ENCODE measurements at regions not wholly inside any gene's neighbourhood (a gene's known extent, or its start where the extent isn't known, plus 50 kb on each side); places are given as distances from the start of the nearest gene placed in this dataset.

DNA sequence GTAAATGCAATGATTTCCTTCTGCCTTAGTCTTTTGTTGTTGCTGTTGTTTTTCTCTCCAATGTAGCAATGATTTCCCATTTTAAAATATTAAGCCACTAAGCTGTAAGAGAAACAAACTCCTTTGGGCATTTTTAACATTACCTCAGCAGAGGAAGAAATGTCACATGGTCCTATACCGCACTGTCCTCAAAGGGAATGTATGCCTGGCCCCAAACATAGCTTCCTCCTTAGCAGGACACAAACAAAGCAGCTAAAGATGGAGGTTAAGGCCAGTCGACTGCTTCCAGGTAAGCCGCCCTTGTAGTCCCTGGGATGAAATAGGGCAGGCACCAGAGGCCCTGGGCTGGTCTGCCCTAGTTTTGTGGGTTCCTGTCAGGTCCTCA lies 249.0 kb downstream of the TSHZ3 start:
- intact Hi-C loops (cut with DNase I): no loop called here

DNA sequence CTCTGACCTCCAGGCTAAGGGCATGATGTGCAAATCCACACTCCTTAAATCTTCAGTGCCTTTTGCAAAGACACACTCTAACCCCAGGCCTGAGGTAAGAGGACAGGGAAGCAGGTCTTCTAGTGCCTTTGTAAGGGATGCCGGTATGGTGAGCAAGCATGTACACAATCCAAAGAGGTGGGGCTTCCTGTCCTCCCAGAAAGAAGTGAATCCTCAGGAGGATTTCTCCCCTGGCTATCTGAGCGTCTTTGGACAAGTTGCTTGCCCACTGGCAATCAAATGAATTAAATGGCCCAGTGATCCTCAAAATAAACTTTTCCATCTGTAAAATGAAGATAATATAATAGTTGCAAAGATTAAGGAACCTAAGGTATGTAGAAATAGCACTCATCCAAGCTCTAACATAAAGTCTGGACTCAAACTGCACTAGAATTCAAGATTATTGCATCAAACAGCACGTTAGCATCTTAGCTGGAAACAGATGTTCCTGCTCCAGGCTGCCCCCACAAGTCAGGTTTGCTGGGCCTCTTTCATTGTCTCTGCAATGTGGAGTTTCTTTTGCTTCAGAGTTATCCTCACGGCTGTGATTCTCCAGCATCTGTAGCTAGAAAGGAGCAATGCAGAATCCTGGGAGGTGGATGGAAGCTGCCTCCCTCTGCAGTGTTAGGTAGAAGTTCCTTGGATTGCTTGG lies 249.6 kb downstream of the TSHZ3 start:
- intact Hi-C loops (cut with DNase I): no loop called here
- DNase-seq (ENCODE audit: low spot score): no peak

More for the DNA sequence above, 249.0 kb downstream of the TSHZ3 start:
- no peak for DNase-seq (ENCODE audit: low spot score)

DNA sequence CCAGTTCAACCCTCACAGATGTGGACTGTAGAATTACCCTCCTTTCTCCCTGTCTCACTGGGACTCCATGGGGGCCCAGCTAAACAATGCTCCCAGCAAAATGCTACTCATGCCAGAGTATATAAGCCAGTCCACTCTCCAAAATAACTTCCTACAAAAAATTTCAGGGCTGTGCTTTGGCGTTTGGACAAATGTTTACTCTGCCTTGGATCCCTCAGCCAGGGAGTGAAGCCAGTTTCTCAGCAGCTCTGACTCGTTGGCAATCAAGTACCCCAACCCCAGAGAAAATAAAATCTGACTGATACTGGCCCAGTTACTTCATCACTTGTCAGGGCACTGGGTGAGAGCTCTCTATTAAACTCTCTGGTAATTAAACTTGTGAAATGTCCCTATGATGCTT lies 250.4 kb downstream of the TSHZ3 start:
- intact Hi-C loops (cut with DNase I): no loop called here
- DNase-seq (ENCODE audit: low spot score): no peak

DNA sequence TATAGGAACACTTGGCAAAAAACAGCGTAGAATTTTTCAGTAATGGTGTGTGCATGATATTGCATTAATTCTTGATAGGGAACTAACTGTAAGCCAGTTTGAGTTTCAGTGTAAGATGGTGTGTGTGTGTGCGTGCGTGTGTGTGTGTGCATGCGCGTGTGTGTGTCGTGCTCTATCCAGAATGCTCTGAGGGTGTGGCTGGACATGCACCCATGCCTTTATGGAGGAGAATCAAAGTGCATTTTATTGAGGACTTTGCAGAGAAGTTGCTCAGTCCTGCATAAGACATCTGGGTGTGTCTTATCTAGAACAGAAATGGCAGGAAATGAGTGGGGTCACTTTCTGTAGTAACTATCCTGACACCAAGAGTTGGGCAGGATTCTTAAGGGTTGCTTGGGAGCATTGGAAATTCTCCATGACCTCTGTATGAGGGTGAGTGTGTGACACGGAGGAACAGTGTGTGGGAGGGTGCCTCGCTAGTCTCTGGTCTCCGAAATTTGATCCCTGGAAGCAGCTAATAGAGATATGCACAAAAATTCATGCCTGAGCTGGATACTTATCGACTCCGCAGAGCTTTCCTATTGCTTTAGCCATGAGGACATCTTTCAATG lies 252.2 kb downstream of the TSHZ3 start:
- no peak for DNase-seq (ENCODE audit: low spot score)
- intact Hi-C loops (cut with DNase I): loop anchor here in 1 of 2 donors (1.0 kb wide), 1 partner anchor 32 kb away; no protein-coding TSS in a partner anchor

DNA sequence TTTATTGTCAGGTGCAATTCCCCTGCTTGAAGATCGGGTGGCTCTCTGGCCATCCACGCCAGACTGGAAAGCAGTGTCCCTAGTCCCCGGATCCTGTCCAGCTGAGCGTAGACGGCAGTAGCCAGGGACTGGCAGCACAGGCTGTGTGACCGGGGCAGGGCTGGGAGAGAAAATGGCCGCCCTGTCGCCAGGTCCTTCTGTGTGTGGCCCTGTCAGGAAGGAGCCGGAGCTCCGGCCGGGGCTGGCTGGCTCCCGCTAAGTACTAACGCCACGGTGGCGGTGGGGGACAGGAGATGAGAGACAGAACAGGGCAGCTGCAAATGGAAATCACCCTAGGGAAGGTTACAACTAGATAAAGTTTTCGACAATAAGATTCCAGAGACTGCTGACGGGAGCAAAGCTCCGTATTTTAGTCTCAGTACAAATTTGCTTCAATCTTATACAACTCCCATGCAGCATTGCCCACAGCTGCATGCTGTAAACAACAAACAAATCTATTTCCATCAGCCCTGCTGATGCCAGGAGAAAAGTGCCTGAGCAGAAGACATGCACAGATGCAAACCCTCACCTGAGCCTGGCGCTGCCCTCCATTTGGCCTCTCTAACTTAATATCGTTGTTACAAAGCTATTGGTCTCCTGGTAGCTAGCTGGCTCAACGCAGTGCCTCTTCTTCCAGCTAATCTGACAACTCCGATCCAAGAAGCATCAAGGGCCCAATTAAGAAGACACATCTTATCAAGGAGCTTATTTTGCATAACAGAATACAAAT lies 253.0 kb downstream of the TSHZ3 start:
- no peak for DNase-seq (ENCODE audit: low spot score)
- intact Hi-C loops (cut with DNase I): loop anchor here in 1 of 2 donors (1.0 kb wide), 1 partner anchor 33 kb away; no protein-coding TSS in a partner anchor

DNA sequence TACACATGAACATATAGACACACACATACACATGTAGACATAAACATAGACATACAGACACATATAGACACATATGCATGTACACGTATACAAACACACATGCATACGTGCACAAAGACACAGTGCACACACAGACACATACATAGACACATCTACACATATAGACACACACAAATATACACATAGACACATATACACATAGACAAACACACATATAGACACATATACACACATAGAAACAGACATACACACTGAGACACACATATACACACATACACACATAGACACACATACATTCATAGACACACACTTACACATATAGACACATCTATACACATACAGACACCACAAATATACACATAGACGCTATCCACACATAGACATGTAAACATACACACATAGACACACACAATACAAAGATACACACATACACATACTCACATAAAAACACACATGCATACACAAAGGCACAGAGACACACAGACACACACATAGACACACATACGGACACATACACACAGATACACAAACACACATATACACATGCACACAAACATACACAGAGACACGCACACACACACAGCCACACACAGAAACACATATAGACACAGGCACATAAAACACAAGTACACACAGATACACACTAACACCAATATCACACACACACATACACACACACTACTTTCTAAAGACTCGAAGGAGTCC lies 254.0 kb downstream of the TSHZ3 start:
- intact Hi-C loops (cut with DNase I): no loop called here
- no peak for DNase-seq (ENCODE audit: low spot score)

DNA sequence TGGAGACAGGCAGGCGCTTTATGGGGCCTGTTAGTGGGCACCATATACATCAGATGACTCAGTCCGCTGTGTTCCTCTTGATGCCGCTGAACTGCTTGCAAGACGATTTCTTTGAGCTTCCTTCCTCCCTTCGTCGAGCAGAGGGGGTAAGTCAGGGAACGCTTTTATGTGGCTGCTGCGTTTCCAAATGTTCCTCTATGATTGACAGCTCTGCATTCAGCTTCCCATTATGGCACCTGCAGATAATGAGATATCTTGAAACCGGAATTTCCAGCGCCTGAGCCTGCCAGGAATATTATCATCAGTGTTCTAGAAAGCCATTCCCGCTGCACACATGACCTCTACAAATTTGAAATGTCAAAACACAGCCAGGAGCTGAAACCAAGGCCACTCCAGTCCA lies 257.0 kb downstream of the TSHZ3 start:
- DNase-seq (ENCODE audit: low spot score): no peak
- intact Hi-C loops (cut with DNase I): no loop called here

DNA sequence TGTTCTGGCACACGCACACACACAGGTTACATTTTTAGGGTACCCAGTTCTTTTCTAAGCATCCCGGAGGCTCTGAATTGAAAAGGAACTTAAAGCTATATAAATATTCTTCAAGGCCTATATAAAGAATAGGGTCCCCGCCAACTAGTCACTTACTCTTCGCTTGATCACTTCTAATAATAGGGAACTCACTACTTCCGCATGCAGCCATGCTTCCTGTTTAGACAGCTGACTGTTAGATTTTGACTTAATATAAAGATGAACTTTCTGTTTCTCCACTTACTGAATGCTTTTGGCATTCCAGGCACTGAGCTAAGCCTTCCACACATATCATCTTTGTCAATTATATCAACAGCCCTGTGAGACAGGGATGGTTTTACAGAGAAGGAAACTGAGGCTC lies 259.6 kb downstream of the TSHZ3 start:
- intact Hi-C loops (cut with DNase I): no loop called here
- no peak for DNase-seq (ENCODE audit: low spot score)

DNA sequence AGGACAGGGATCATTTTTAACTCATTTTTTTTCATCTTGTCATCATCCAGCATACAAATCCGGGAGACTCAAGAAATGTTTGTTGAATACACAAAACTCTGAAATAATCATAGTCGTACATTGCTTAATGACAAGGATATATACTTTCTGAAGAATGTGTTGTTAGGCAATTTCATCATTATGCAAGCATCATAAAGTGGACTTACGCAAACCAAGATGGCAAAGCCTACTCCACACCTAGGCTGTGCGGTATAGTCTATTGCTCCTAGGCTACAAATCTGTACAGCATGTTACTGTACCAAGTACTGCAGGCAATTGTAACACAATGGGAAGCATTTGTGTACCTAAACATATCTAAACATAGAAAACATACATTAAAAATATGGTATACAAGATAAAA lies 264.1 kb downstream of the TSHZ3 start:
- intact Hi-C loops (cut with DNase I): no loop called here
- no peak for DNase-seq (ENCODE audit: low spot score)

DNA sequence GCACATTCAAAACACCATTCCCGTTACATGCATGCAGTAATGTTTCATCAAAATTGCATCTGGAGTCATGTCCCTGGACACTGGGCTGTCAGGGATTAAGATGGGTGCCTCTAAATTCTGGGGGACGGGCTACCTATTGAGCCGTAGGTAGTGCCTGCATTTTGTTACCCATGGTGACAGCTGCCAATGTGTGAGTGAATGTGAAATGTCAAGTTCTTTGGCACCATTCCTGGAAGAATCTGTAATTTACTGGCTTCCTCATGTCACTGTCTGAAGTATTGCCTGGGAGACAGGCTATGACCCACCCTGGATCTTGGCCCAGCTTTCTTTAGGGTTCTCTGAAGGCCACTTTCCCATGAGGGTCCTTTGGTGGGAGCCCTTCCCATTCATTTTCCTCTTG lies 266.1 kb downstream of the TSHZ3 start:
- no peak for DNase-seq (ENCODE audit: low spot score)
- intact Hi-C loops (cut with DNase I): no loop called here

DNA sequence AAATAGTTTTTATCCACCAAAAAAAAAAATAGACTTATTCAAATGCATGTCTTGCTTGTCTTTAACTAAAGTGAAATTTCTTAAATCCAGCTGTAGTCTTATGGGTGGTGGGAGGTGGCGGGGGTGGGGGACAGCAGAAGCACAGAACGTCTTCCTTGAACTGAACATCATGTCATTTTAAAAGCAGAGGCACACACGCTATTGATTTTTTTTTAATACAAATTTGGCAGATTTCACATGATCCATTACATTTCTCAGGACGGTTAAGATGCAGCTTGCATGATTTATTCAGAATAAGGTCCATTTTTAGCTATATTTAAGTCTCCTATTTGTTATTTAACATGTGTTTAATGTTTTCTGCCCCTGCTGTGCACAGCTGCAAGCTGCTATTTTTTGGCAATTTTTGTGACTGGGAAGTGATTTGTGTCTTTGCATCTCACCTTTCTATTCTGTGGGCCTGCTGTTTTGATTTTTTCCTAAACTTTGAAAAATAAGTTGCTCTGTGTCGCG lies 274.0 kb downstream of the TSHZ3 start:
- intact Hi-C loops (cut with DNase I): no loop called here
- no peak for DNase-seq (ENCODE audit: low spot score)

DNA sequence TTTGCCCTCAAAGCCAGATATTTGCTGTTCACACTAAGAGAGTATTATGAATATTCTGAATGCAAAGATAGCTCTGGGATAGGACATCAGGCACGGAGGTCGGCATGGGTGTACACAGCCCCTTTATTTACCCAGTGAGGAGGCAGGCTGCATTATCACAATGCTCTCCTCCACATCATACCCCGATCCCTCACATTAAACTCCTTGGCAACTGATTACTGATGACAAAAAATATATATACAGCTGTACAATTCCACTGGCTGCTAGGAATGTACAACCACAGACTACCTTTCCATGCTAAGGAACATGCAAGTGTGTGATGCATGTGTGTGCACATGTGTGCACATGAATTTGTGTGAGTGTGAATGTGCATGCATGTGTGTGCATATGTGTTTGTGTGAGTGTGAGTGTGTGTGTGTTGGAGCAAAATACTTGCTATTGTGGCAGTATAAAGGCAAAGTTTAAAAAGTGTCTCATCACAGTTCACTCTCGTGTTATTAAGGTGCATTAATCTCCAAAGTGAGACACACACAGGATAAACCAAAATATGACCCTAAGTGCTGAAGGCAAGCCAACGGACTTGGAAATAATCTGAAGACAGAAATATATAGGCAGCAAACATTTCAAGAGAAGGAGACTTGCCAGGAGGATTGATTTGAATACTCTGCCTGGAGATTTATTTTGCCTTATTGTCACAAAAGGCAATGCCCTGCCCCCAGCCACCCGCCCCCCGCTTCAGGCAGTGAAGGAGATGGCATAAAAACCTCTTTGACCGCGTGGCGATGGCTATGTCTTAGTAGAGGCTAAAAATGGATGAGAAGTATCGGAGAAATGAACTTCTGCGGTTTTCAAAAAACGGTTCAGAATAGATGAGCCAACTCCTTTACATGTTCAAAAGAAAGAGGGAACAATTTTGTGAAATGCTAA lies 274.8 kb downstream of the TSHZ3 start:
- intact Hi-C loops (cut with DNase I): no loop called here
- no peak for DNase-seq (ENCODE audit: low spot score)

DNA sequence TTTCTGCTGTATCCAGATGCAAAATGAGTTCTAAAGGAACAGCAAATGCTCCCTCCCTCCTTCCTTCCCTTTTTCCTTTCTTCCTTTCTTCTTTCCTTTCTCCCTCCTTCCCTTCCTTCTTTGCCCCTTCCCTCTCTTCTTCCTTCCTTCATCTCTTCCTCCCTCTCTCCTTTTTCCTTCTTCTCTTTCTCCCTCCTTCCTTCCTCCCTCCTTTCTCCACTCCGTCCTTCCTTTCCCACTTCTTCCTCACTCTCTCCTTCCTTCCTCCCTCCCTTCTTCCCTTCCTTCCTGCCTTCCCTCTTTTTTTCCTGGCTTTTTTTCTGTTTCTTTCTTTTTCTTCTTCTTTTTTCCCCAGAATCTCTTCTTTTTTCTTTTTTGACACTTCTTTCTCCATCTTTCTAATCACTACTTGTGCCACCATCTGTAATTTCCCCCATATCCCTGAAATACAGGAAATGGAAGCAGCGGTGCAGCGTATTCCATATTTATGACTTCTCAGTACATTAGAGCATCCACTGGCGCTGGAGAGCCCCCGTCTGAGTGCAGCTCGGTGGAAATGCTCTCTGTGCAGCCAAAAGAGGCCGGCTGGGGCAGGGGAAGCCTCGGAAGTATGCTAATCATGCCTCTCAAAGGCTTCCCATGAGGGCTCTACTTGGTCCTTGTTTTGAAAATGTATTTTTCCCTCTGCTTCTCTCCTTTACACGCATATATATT lies 275.6 kb downstream of the TSHZ3 start:
- intact Hi-C loops (cut with DNase I): no loop called here
- DNase-seq (ENCODE audit: low spot score): no peak

DNA sequence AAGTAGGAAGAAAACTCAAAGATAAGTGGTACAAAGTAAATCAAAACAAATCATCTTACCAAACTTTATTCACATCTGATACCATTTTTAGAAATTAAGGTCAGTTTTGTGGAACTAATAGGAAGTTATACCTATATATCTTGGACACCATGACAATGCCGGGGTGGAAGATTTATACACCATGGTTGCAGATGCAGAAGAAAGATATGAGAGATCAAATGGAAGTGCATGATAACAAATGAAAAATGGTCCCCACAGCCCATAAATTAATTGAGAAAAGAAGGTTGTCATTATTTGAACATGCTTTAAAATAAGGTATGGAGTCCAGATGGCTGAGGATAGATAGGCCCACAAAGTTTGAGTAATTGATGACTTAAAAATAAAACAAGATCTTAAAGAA lies 276.8 kb downstream of the TSHZ3 start:
- intact Hi-C loops (cut with DNase I): no loop called here
- DNase-seq (ENCODE audit: low spot score): no peak

DNA sequence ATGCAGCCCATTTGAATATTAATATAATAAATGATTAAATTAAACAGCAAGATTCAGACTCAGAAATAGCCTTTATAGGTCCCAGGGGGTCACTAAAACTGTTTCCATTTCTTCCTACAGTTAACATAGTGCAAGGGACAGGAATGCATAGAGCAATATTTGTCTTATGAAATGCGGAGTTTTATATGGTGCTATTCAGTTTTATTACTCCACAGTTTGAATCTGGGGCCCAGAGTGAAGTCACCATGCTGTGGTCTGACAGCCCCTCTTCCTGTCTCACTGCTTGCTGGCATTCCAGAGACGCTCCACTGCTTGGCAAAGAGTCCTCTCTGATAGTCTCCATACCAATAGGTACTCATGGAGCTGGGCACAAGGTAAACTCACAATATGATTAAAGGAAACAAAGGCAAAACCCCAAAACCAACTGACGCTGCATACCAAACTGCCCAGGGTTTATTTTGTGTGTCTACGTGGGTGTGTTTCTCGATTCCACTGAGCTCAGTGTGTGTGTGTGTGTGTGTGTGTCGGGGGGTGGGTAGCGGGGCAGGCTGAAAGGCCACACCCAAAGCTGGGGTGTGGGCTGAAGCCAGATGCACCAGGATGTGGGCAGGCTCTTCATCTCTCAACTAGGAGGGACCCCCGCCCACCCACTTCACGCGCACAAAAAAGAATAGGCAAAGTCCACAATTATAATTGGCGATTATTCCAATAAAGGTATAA lies 277.9 kb downstream of the TSHZ3 start:
- no peak for DNase-seq (ENCODE audit: low spot score)
- intact Hi-C loops (cut with DNase I): no loop called here

DNA sequence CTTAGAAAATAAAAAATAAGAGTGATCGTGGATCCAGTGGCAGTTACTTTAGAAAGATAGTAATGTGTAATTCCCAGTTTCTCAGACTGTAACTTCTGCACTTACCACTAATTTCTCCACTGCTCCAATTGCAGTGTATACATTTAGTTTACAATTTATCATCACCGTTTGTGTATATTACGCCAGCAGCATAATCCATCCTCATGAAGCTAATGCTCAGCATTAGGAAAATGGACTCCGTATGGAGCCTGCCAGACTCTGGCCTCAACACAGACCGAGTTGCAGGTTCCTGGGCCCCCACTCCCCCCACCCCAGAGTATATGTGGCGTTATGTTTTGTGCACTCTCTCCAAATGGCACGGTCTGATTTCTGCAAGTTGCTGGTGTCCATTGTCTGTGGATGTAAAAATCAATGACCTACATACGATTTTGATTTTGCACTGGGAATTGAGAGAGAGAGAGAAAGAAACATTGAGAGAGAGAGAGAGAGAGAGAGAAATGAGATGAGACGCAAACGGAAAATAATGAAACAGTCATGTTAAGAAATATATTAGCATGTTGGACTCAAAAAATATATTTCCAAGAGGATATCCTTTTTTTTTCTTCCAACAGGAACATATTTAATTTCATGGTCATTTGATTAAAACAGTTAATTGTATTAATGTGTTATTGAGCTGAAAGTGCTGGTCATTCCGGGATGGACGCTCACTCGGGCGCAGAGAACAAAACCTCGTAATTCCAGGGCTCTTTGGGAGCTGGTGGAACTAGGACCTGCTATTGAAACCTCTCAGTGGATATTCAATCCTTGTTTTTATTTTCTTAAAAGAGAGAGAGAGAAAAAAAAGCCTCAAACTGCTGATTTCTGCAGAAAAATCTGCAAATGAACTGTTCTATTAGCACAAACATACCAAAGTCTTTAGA lies 278.8 kb downstream of the TSHZ3 start:
- no peak for DNase-seq (ENCODE audit: low spot score)
- intact Hi-C loops (cut with DNase I): no loop called here

DNA sequence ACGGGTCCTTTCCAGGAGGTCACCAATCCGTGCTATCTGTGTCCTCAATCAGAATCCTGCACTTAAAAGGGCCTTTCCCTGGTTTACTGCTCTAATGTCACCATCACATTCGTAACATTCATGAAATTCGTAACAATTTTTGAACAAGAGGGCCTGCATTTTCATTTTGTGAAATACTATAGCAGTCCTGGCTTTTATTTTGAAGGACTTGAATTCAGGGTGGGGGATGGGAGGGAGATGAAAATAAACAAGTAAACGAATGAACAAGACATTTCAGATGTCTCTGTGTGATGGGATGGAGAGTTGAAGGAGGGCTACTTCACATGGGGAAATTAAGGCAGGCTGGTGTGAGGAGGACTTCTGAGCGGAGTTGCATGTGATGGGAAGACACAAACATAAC lies 281.0 kb downstream of the TSHZ3 start:
- intact Hi-C loops (cut with DNase I): no loop called here

More for the DNA sequence above, 281.0 kb downstream of the TSHZ3 start:
- DNase-seq (ENCODE audit: low spot score): no peak
